Upper lobe of left lung (tissue), 4 donors: ENCODE measurements at regions not wholly inside any gene's neighbourhood (a gene's known extent, or its start where the extent isn't known, plus 50 kb on each side); places are given as distances from the start of the nearest gene placed in this dataset.

Experiments used
- CTCF ChIP-seq, 6 experiments: fragments of 450-650 bp in 4 of 6; fragments of 200-600 bp in 2 of 6; sonication (generic) in 2 of 6; IDR thresholded peaks; one replicate each; pipeline ENCODE4 v1.5.1; 2016 to 2019; ENCODE audit warnings: antibody characterized with exemption in 6 of 6
- EP300 ChIP-seq, 4 donors: sonication (generic); formaldehyde crosslinking; IDR thresholded peaks; one replicate each; pipeline ENCODE4 v1.5.1; 2017; ENCODE audit warnings: antibody characterized with exemption in 4 of 4, control low read depth in 2 of 4
- POLR2A ChIP-seq, 4 donors: fragments of 450-650 bp; IDR thresholded peaks; one replicate each; pipeline ENCODE4 v1.5.1; 2016 to 2017; ENCODE audit warnings: antibody characterized with exemption in 4 of 4, mild to moderate bottlenecking in 2 of 4
- POLR2AphosphoS5 ChIP-seq, 2 donors: sonication (generic); formaldehyde crosslinking; IDR thresholded peaks; one replicate each; pipeline ENCODE4 v1.5.1; 2017; ENCODE audit warnings: antibody characterized with exemption in 2 of 2

GRCh38 chr10:3678629-3679227, 106.3 kb downstream of the KLF6 start:
- no peak for TF ChIP-seq POLR2AphosphoS5 (IDR thresholded peaks at IDR 0.05)
- TF ChIP-seq POLR2A (IDR thresholded peaks at IDR 0.05) = no peak
- no peak for TF ChIP-seq CTCF (IDR thresholded peaks at IDR 0.05)
- no peak for TF ChIP-seq EP300 (IDR thresholded peaks at IDR 0.05)
